ENCODE measurements at regions not wholly inside any gene's neighbourhood (a gene's known extent, or its start where the extent isn't known, plus 50 kb on each side); places are given as distances from the start of the nearest gene placed in this dataset.

DNA sequence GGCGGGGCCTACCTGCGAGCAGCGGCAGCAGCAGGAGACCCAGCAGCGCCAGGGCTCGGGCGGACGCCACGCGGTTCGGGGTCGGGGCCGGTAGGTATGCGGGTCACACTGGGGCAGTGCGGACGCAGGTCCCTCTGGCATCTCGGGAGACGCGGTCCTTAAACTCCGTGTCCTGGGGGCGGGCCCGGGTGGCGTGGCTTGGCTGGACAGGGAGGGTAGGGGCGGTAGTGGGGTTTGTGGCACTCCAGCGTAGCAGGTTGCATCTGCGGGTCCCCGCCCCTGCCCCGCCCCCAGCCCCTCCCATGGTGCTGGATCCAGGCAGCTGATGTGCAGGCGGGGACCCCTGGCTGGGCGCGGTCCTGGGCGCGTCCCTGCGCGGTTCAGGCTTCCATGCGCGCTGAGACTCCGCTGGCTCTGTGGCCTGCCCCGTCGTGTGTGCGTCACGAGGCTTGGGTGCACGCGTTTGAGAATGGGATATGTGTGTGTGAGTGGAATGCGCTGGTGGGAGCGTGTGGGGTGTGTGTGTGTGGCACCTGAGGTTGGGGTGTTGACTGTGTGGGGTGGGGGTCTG, 96.1 kb downstream of the WTIP start:
- Histone ChIP-seq H3K4me3 (ENCODE audit: low read length in 3 of 3) (no peak overlapping the region), H3K27me3 (ENCODE audit: control insufficient read depth, insufficient read depth, low read length) (no peaks in the 10 kb centered on the region), H3K9me3 (ENCODE audit: control insufficient read depth in 2 of 3, insufficient read depth in 1 of 3, low read length in 3 of 3) (no peaks in the 10 kb centered on the region), H3K9ac (ENCODE audit: low read length in 3 of 3) (no peak overlapping the region), H3K36me3 (ENCODE audit: control insufficient read depth in 2 of 3, insufficient read depth in 3 of 3, low read length in 3 of 3) (no peaks in the 10 kb centered on the region), H3K4me1 (ENCODE audit: control insufficient read depth in 2 of 3, insufficient read depth in 2 of 3, low read depth in 1 of 3, low read length in 3 of 3) (no peaks in the 10 kb centered on the region), H3K27ac (ENCODE audit: low read depth in 2 of 2, low read length in 2 of 2) (no peak overlapping the region)
- intact Hi-C loops (cut with DNase I): no loop called here
- FAIRE-seq: no peak
- TF ChIP-seq, protein P1, sequence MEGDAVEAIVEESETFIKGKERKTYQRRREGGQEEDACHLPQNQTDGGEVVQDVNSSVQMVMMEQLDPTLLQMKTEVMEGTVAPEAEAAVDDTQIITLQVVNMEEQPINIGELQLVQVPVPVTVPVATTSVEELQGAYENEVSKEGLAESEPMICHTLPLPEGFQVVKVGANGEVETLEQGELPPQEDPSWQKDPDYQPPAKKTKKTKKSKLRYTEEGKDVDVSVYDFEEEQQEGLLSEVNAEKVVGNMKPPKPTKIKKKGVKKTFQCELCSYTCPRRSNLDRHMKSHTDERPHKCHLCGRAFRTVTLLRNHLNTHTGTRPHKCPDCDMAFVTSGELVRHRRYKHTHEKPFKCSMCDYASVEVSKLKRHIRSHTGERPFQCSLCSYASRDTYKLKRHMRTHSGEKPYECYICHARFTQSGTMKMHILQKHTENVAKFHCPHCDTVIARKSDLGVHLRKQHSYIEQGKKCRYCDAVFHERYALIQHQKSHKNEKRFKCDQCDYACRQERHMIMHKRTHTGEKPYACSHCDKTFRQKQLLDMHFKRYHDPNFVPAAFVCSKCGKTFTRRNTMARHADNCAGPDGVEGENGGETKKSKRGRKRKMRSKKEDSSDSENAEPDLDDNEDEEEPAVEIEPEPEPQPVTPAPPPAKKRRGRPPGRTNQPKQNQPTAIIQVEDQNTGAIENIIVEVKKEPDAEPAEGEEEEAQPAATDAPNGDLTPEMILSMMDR (IDR thresholded peaks at IDR 0.05; ENCODE audit: borderline replicate concordance, extremely low read depth, insufficient read depth): no peak
- peak in 3 of 5 donors; percentile 25 to 51 (median 25) for DNase-seq

DNA sequence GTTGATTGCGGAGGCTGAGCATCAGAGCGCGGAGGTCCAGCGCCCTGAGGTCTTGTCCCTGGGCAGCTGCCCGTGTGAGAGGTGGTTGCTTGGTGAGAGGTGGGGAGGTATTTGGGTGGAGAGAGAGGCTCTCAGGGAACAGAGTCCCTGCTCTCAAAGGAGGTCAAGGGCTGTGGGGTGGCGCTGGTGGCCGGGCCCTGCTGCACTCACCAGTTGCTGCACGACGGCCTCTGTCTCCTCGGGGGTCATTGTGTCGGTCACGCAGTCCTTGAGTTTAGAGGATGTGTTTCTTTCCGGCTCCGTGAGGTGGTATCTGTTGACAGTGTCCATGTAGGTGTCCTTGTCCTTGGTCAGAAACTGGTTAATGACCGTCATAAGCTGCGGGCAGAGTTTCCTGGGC, 95.5 kb downstream of the WTIP start:
- no peaks in the 10 kb centered on the region for H3K9me3 ChIP-seq (ENCODE audit: control insufficient read depth in 2 of 3, insufficient read depth in 1 of 3, low read length in 3 of 3)
- no peaks in the 10 kb centered on the region for H3K36me3 ChIP-seq (ENCODE audit: control insufficient read depth in 2 of 3, insufficient read depth in 3 of 3, low read length in 3 of 3)
- DNase-seq (no peak), FAIRE-seq (no peak)
- TF ChIP-seq, protein P1 (IDR thresholded peaks at IDR 0.05; ENCODE audit: borderline replicate concordance, extremely low read depth, insufficient read depth): no peak
- H3K27me3 ChIP-seq (ENCODE audit: control insufficient read depth, insufficient read depth, low read length): no peaks in the 10 kb centered on the region
- H3K4me1 ChIP-seq (ENCODE audit: control insufficient read depth in 2 of 3, insufficient read depth in 2 of 3, low read depth in 1 of 3, low read length in 3 of 3): no peaks in the 10 kb centered on the region
- no peak overlapping the region for H3K27ac ChIP-seq (ENCODE audit: low read depth in 2 of 2, low read length in 2 of 2)
- H3K9ac ChIP-seq (ENCODE audit: low read length in 3 of 3): no peak overlapping the region
- intact Hi-C loops (cut with DNase I): no loop called here
- H3K4me3 ChIP-seq (ENCODE audit: low read length in 3 of 3): no peak overlapping the region

DNA sequence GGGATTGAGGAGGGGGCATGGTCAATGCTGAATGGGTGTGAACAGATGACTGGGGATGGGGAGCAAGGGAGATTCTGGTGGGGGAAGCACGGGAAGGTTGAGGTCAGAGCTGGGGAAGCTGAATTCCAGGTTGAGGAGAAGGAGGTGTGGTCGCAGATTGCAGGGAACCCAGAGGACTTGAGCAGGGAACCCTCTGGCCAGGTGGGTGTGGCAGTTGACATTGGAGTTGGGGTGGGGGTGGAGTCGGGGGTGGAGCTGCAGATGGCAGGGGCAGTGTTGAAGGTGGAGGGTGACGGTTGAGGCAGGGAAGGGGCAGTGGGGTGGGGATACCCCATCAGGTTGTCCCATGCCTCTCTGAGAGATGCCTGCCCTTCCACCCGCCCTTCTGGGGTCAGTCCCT, 94.7 kb downstream of the WTIP start:
- Histone ChIP-seq H3K36me3 (ENCODE audit: control insufficient read depth in 2 of 3, insufficient read depth in 3 of 3, low read length in 3 of 3) (no peaks in the 10 kb centered on the region), H3K27ac (ENCODE audit: low read depth in 2 of 2, low read length in 2 of 2) (no peak overlapping the region), H3K4me1 (ENCODE audit: control insufficient read depth in 2 of 3, insufficient read depth in 2 of 3, low read depth in 1 of 3, low read length in 3 of 3) (no peaks in the 10 kb centered on the region), H3K9me3 (ENCODE audit: control insufficient read depth in 2 of 3, insufficient read depth in 1 of 3, low read length in 3 of 3) (no peaks in the 10 kb centered on the region), H3K9ac (ENCODE audit: low read length in 3 of 3) (no peak overlapping the region), H3K27me3 (ENCODE audit: control insufficient read depth, insufficient read depth, low read length) (no peaks in the 10 kb centered on the region), H3K4me3 (ENCODE audit: low read length in 3 of 3) (no peak overlapping the region)
- intact Hi-C loops (cut with DNase I): no loop called here
- FAIRE-seq (no peak), DNase-seq (no peak)
- TF ChIP-seq, protein P1 (IDR thresholded peaks at IDR 0.05; ENCODE audit: borderline replicate concordance, extremely low read depth, insufficient read depth): no peak

DNA sequence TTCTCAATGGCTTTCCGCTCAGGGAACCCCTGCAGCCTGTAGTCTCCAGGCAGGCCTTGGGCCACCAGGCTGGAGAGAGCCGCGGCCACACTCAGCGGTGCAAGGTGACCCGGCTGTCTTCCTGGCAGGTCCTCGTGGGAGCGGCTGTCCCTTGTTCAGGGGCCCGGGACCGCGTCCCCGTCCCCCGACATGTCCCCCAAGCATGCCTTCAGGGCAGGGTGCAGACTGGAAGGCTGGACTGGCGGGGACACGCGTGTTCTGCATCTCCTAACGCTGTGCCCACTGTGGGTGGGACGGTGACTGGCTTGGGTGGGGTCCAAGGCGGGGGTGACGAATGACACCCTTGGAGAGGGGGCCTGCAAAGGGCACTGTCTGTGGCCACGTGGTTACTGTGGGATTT, 93.6 kb downstream of the WTIP start:
- intact Hi-C loops (cut with DNase I): no loop called here
- no peak overlapping the region for H3K4me3 ChIP-seq (ENCODE audit: low read length in 3 of 3)
- no peak overlapping the region for H3K27ac ChIP-seq (ENCODE audit: low read depth in 2 of 2, low read length in 2 of 2)
- no peaks in the 10 kb centered on the region for H3K27me3 ChIP-seq (ENCODE audit: control insufficient read depth, insufficient read depth, low read length)
- DNase-seq (no peak), FAIRE-seq (no peak)
- no peaks in the 10 kb centered on the region for H3K36me3 ChIP-seq (ENCODE audit: control insufficient read depth in 2 of 3, insufficient read depth in 3 of 3, low read length in 3 of 3)
- no peaks in the 10 kb centered on the region for H3K4me1 ChIP-seq (ENCODE audit: control insufficient read depth in 2 of 3, insufficient read depth in 2 of 3, low read depth in 1 of 3, low read length in 3 of 3)
- H3K9me3 ChIP-seq (ENCODE audit: control insufficient read depth in 2 of 3, insufficient read depth in 1 of 3, low read length in 3 of 3): no peaks in the 10 kb centered on the region
- no peak overlapping the region for H3K9ac ChIP-seq (ENCODE audit: low read length in 3 of 3)
- TF ChIP-seq, protein P1 (IDR thresholded peaks at IDR 0.05; ENCODE audit: borderline replicate concordance, extremely low read depth, insufficient read depth): no peak

Measured in kidney (tissue), 13 donors.